Thyroid gland (tissue), 4 donors: ENCODE measurements at regions not wholly inside any gene's neighbourhood (a gene's known extent, or its start where the extent isn't known, plus 50 kb on each side); places are given as distances from the start of the nearest gene placed in this dataset.

Source experiments
- CTCF ChIP-seq, 6 experiments: fragments of 200-600 bp in 3 of 6; fragments of 450-650 bp in 3 of 6; sonication (generic) in 3 of 6; IDR thresholded peaks; one replicate each; pipeline ENCODE4 v1.5.1; 2016 to 2019; ENCODE audit warnings: antibody characterized with exemption in 6 of 6, mild to moderate bottlenecking in 2 of 6, inconsistent platforms in 1 of 6, moderate library complexity in 1 of 6
- POLR2A ChIP-seq, 2 donors: fragments of 450-650 bp; IDR thresholded peaks; one replicate each; pipeline ENCODE4 v1.6.1; 2017; ENCODE audit warnings: antibody characterized with exemption in 2 of 2, mild to moderate bottlenecking in 2 of 2, moderate library complexity in 1 of 2

DNA sequence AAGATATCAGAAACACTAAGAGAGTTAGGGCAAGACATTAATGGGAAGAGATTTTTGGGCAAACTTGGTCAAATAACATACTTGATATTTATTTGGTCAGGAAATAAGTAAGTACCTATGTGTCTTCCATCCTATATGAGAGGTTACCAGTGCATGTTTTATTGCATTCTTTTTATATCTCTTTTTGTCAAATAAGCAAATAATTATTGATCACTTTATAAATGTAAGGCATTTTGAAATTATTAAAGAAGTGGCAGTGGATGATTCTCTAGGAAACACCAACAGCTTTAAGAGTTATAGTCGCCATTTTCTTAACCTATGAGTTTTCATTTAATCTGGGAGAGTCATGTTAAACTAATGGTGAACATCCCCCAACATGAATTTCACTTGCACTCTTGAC lies 453.3 kb downstream of the MEIS1 start:
- TF ChIP-seq CTCF (IDR thresholded peaks at IDR 0.05) (no peak), POLR2A (IDR thresholded peaks at IDR 0.05) (no peak)
